ENCODE measurements at regions not wholly inside any gene's neighbourhood (a gene's known extent, or its start where the extent isn't known, plus 50 kb on each side); places are given as distances from the start of the nearest gene placed in this dataset.

- no peak for TF ChIP-seq POLR2A (IDR thresholded peaks at IDR 0.05; ENCODE audit: low read depth, low read length)
- TF ChIP-seq CTCF (conservative IDR thresholded peaks at IDR 0.05; ENCODE audit: low read depth, low read length) = no peak
- TF ChIP-seq CEBPB (IDR thresholded peaks at IDR 0.05; ENCODE audit: low read depth, low read length) = no peak
- no peak for TF ChIP-seq SMC3 (IDR thresholded peaks at IDR 0.05; ENCODE audit: low read depth, low read length)
- no peak for TF ChIP-seq BHLHE40 (IDR thresholded peaks at IDR 0.05; ENCODE audit: low read depth, low read length)
- TF ChIP-seq MXI1 (IDR thresholded peaks at IDR 0.05; ENCODE audit: borderline replicate concordance, low read depth, low read length) = no peak
- TF ChIP-seq ELK1 (IDR thresholded peaks at IDR 0.05; ENCODE audit: borderline replicate concordance, low read depth, low read length) = no peak
- no peak for TF ChIP-seq RCOR1 (IDR thresholded peaks at IDR 0.05; ENCODE audit: insufficient replicate concordance, low read length)
- no peak for TF ChIP-seq RAD21 (IDR thresholded peaks at IDR 0.05; ENCODE audit: low read length)
- TF ChIP-seq RFX5 (IDR thresholded peaks at IDR 0.05; ENCODE audit: low read depth, low read length) = no peak
- no peak for TF ChIP-seq FOS (IDR thresholded peaks at IDR 0.05; ENCODE audit: low read depth, low read length)
- TF ChIP-seq USF2 (IDR thresholded peaks at IDR 0.05; ENCODE audit: low read depth, low read length) = no peak
- no peak for TF ChIP-seq CHD1 (IDR thresholded peaks at IDR 0.05; ENCODE audit: low read depth, low read length)
- TF ChIP-seq MAFK (IDR thresholded peaks at IDR 0.05; ENCODE audit: low read depth, low read length) = no peak
These were observed 415.3 kb downstream of the HRH4 start for GRCh38 chr18:24875777-24876176.
